Epidermal melanocyte (primary cell): ENCODE measurements at regions not wholly inside any gene's neighbourhood (a gene's known extent, or its start where the extent isn't known, plus 50 kb on each side); places are given as distances from the start of the nearest gene placed in this dataset.
A peak's percentile ranks its signal among the peaks of the same experiment; 100 is the strongest.

Experiments used
- DNase-seq: peaks from one replicate; pipeline ENCODE4 v3.0.0; 2011; ENCODE audit warnings: low spot score; ENCODE audit not compliant: insufficient read length

GRCh38 chr5:61901997-61902396, 404.0 kb upstream of the KIF2A start:
- DNase-seq = no peak

- no peak for DNase-seq
These were observed 401.3 kb upstream of the KIF2A start for GRCh38 chr5:61904730-61905129.

GRCh38 chr5:61905613-61906012, 400.4 kb upstream of the KIF2A start:
- no peak for DNase-seq

- no peak for DNase-seq
These were observed 399.2 kb upstream of the KIF2A start for GRCh38 chr5:61906820-61907219.

GRCh38 chr5:61907995-61908394, 398.0 kb upstream of the KIF2A start:
- no peak for DNase-seq

GRCh38 chr5:61910771-61911170, 395.2 kb upstream of the KIF2A start:
- DNase-seq = no peak

- no peak for DNase-seq
These were observed 393.4 kb upstream of the KIF2A start for GRCh38 chr5:61912559-61912958.

GRCh38 chr5:61915646-61916045, 390.4 kb upstream of the KIF2A start:
- no peak for DNase-seq

- no peak for DNase-seq
These were observed 389.1 kb upstream of the KIF2A start for GRCh38 chr5:61916621-61917620.

- no peak for DNase-seq
These were observed 387.4 kb upstream of the KIF2A start for GRCh38 chr5:61918611-61919010.

GRCh38 chr5:61919920-61920319, 386.1 kb upstream of the KIF2A start:
- DNase-seq = no peak

GRCh38 chr5:61924251-61924650, 381.8 kb upstream of the KIF2A start:
- no peak for DNase-seq

- no peak for DNase-seq
These were observed 379.1 kb upstream of the KIF2A start for GRCh38 chr5:61926911-61927310.

GRCh38 chr5:61931236-61931635, 374.8 kb upstream of the KIF2A start:
- no peak for DNase-seq

GRCh38 chr5:61933787-61934626, 372.0 kb upstream of the KIF2A start:
- DNase-seq = peak; percentile 60

- DNase-seq = no peak
These were observed 364.4 kb upstream of the KIF2A start for GRCh38 chr5:61941637-61942036.

- DNase-seq = no peak
These were observed 363.4 kb upstream of the KIF2A start for GRCh38 chr5:61942462-61943049.

GRCh38 chr5:61943713-61944112, 362.3 kb upstream of the KIF2A start:
- no peak for DNase-seq

- DNase-seq = no peak
These were observed 357.9 kb upstream of the KIF2A start for GRCh38 chr5:61948151-61948550.

- DNase-seq = no peak
These were observed 356.8 kb upstream of the KIF2A start for GRCh38 chr5:61949054-61949678.

- DNase-seq = no peak
These were observed 356.1 kb upstream of the KIF2A start for GRCh38 chr5:61949679-61950435.
